ENCODE measurements at regions not wholly inside any gene's neighbourhood (a gene's known extent, or its start where the extent isn't known, plus 50 kb on each side); places are given as distances from the start of the nearest gene placed in this dataset.

DNA sequence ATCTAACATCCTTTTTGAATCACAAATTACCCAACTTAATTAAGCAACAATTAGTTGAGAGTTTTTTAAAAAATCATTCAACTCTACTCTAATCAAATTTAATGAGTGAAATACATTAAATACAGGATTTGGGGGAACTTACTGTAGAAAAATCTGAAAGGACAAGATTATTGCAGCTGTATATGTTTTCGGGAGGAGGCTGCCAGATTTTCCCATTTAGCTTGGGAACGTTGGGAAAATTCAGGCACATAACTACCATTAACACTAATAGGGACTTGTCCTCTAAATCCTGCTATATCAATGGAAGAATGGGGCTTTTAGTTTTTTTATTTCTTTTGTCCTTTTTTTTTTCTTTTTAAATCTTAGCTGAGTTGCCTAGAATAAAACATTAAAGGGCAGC is 691.4 kb upstream of the FZD8 start:
- TF ChIP-seq, protein P1, sequence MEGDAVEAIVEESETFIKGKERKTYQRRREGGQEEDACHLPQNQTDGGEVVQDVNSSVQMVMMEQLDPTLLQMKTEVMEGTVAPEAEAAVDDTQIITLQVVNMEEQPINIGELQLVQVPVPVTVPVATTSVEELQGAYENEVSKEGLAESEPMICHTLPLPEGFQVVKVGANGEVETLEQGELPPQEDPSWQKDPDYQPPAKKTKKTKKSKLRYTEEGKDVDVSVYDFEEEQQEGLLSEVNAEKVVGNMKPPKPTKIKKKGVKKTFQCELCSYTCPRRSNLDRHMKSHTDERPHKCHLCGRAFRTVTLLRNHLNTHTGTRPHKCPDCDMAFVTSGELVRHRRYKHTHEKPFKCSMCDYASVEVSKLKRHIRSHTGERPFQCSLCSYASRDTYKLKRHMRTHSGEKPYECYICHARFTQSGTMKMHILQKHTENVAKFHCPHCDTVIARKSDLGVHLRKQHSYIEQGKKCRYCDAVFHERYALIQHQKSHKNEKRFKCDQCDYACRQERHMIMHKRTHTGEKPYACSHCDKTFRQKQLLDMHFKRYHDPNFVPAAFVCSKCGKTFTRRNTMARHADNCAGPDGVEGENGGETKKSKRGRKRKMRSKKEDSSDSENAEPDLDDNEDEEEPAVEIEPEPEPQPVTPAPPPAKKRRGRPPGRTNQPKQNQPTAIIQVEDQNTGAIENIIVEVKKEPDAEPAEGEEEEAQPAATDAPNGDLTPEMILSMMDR (IDR thresholded peaks at IDR 0.05) = no peak
- no peak for TF ChIP-seq POLR2A (IDR thresholded peaks at IDR 0.05)
